GM18519 (cell line): ENCODE measurements at regions not wholly inside any gene's neighbourhood (a gene's known extent, or its start where the extent isn't known, plus 50 kb on each side); places are given as distances from the start of the nearest gene placed in this dataset.
"Not testable (repeated sequence)": the region's sequence is repeated elsewhere in the genome, so short reads cannot be mapped to it uniquely, and the experiment has no call there.

ENCODE experiments used
- ATAC-seq: cut with Tn5 transposase; IDR thresholded peaks from one replicate; pipeline ENCODE4 v1.9.1; 2021; ENCODE audit warnings: mild to moderate bottlenecking, moderate library complexity; ENCODE audit not compliant: unreplicated experiment, low FRiP score

DNA sequence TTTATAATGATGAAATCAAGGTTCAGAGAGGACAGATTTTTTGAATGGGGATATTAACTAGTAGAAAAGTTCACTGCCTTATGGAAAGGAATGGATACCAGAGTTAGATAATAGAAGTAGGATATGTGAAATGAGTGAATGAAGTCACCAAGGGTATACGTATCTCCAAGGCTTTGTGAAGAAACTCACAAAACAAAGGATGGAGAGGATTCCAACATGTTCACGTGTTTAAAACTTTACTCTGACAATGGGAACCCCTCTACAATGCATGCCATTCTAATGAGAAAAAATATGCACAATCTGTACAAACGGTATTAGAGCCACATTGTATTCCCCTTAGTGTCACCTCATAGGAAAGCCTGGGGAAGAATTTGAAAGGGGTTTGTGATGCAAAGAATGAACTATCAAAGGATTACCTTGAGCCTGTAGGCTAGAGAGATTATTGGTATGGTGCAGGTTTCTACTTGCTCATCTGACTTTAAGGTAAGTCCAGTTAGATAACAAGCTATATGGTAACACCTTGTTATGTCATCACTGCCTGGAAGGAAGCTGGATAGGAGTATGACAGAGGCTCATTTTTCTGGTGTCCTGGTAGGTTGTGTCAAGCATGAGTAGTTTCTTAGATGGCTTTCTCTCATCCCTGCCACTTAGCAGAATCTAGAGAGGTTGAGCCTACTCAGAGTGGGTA is 250.3 kb upstream of the SEMA6A start:
- no peak for ATAC-seq

DNA sequence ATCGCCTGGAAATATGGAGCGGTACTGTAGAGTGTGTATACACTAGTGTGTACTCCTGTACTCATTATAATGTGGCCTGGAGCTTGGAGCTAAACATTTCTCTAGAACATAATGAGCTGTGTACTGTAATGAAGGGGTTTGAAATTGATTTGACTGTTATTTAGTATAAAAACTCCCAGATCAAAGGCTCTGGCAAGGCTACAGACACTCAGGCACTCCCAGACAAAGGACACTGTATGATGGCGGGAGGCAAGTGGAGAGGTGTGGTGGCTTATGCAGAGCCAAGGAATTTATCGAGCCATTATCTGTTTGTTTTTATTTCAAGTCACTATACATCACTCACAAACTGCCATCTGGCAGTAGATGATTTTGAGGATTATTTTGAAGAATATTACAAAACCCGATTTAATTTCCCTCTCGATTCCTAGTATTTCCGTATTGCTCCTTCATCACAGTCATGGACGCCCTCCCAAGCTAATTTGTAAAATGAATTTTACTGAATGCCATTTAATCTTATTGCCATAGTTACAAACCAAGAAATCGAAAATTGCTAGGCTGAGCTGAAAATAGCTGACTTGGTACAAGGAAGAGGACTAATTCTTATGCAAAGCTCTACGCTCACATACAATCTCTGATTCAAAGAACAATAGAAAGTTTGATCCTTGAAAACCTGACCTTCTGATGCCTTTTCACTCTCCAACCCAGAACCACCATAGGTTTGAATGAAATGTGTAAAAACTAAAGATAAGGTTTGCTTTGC is 240.2 kb upstream of the SEMA6A start:
- no peak for ATAC-seq

DNA sequence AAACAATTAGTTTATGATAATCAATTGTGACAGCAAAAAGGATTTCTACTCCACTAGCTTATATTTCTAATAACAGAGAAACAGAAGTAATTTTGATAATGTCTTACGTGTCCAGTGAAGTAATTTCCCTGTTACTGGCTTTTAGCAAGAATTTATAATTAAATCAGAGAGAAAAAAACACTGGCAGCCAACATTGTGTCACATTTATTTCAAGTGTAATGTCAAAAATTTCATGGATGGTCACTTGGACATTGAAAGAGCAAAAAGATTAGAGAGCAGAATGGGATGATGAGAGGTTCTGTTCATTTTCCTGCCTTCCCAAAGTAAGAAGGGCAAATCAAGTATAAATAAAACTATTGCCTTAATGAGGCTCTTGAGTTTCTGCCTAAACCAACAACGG is 239.3 kb upstream of the SEMA6A start:
- no peak for ATAC-seq

DNA sequence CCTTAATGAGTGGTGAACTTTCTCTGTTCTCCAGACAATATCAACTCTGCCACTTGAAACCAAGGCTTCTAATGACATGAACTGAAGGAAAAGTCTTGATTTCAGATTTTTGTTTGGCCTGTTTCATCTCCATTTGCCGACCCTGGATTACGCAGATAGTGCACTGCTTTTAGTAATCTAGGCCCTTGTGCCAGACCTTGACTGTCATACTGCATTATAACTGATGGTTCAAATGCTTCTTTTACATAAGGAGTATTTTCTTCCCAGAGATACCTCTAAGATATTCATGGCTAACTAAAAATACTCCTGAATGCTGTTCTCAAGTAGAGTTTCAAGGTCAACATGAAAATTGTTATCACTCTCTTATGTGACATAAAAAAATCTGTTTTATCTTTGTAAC is 238.7 kb upstream of the SEMA6A start:
- ATAC-seq: no peak

DNA sequence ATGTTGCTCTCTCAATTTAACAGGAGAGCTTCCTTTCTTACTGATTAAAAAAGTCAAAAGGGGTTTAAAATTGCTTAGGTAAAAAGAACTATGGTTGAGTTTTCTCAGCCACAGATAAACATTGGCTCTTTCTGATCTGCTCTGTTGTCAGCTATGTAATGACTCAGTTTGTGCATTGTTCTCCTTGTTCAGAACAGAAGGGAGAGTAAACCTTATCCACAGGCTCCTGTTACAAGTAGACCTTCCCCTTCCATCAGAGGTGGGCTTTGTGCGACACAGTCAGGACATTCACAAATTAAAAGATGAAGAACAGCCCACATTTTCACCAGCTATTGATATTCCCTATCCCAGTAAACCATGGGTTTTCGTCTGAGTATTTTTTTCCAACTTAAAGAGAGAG is 236.3 kb upstream of the SEMA6A start:
- ATAC-seq: no peak

DNA sequence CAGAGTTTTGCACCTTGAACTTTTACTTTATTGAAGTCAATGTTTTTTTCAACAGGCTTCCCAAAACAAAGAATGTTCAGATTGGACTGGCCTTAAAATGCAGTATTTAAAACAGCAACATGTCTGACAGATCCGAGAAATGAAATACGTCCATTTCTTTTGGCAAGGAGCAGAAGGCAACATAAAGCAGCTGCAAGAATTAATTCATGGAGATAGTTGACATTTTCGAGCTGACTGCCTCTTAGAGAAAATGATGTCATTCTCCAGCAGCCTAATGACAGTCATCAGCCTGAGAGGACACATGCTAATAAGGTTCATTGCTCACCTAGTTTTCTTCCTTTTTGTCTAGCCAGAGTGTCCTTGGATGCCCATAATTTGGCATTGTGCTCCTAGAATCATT is 232.2 kb upstream of the SEMA6A start:
- no peak for ATAC-seq

DNA sequence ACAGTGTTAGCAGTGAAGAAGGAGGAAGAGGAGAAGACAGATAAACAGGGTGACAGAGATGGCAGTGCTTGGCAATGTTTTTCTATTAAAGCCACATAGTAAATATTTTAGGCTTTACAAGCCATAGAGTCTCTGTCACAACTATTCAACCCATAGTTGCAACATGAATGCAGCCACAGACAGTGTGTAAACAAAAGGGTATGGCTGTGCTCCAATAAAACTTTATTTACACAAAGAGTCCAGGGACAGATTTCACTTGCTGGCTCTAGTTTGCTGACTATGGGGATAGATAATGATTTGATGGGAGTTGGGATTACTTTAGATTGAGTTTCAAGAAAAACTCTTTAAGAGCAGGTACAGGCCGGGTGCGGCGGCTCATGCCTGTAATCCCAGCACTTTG is 224.8 kb upstream of the SEMA6A start:
- ATAC-seq: no peak

DNA sequence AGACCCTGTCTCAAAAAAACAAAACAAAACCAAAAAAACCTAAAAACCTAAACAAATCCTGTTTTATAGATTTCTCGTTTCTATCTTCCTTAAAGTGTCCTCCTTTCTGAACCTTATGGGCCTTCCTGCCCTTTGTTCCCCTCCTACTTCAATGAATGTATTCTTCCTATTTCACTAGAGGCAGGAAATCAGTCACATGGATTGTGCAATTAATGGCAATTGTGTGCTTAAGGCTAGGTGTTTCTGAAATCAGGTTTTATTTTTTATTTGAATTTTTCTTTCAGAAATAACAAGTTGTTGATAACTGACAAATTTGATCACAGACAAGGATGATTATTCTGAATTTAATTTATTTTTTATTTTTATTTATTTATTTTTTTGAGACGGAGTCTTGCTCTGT is 220.6 kb upstream of the SEMA6A start:
- no peak for ATAC-seq

DNA sequence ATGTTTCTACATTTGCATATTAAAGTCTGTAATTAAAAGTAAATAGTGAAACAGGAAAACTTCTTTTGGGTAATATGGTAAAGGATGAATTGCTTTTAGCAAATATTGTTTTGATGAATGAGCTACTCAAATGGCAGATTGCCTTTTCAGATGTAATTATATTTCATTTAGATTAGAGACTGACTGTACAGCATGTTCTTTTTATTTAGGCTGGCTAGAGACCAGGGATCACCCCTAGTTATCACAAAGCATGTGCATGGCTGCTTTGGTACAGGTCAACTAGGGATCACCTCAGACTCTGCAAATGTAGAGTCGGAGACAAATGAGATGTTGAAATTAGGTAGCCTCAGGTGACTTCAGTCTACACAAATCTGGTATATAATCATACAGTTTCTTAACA is 214.9 kb upstream of the SEMA6A start:
- ATAC-seq: no peak

DNA sequence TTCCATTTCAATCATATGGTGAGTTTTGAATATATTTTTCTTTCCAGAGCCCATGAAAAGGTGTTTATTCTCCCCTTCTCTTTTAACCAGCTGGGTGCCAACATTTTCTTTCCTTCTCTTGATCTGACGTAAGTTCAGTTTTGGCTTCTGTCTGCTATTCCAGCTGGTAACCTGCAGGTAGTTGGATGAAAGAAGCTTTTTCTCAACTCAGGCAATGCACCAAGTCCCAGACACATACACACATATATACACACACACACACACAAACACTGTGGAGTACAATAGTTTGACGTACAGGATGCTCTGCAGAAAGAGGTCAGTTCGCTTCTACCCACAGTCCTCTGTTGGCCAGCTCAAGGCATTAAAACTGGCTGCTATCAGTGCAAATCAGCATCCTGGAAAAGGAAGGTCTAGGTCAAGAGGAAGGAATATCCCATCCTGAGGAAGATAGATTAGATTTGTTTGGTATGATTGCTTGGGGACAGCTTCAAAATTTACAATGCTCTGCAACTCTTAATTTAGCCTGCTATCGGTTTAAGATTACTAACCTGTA is 214.3 kb upstream of the SEMA6A start:
- no peak for ATAC-seq

DNA sequence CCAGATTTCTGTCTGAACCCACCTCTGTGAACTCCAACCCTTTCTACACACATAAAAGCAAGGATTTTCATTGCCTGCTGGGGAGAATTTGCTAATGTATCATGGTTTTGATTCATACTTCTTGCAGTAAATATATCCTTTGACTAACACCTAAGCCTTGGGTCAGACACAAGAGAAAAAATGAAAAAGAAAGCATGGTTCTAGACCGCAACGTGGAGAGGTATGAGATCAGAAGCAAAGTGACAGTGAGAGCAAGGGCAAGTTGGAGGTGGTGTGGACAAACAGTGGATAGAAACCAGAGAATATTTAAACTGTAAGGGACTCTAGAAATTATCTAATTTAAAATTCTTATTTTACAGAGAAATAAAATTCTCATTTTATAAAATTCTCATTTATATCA is 212.9 kb upstream of the SEMA6A start:
- ATAC-seq: no peak

DNA sequence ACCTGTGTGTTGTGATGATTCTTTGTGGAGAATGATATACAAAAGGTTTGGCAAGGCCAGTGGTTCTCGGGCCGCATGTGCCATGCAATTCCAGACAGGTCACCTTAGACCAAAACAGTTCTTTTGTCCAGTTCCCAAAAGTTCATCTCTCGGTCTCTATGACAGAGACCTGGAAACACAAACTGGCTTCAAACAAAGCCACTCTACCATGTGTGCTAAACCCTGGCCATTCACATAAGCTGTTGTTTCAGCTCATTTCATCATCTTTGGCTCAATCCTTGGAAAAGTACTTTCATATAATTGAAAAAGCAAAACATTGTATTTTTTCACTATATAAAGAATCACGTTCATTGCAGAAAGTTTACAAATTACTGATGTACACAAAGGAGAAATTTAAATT is 210.5 kb upstream of the SEMA6A start:
- no peak for ATAC-seq

DNA sequence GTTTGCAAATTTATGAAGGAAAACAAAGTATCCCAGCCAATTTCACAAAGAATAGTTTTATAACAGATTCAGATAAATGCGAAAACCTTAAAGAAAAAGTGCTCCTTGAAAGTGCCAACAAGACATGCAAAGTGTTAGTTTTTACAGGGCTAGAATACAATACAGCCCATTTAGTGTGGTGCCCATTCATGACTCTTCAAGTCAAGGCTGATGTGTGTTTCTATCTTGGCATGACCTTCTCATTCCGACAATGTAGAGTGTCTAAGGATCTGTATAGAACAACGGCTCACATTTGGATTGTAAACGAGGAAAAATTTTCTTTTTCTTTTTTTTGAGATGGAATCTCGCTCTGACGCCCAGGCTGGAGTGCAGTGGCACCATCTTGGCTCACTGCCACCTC is 205.2 kb upstream of the SEMA6A start:
- ATAC-seq: no peak

DNA sequence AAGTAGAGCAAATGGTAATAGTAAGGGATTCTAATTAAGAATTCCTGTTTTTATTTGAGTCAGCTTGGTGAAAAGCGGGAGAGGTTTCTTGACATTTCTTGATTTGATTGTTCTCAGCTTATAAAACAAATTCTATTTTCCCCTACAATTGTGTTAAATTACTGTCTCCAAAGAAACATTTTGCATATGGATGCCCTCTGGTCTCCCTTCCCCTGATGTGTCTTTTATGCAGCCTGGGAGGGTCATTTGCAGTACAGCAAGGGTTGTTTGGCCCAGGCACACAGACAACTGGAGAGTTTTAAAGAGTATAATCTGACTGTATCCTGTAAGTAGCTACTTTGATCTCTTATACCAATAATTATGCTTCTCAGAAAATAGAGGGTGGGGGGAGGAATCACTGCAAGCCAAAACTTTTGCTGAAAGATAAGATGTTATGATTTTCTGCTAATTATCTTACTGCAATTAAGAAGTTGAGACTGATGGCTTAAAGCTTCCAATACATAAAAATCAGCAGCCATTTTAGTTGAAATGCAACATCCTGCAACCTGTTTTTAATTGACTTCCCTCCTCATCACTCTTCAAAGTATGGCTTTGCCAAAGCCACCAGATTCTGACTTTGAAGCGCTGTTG is 204.1 kb upstream of the SEMA6A start:
- no peak for ATAC-seq

DNA sequence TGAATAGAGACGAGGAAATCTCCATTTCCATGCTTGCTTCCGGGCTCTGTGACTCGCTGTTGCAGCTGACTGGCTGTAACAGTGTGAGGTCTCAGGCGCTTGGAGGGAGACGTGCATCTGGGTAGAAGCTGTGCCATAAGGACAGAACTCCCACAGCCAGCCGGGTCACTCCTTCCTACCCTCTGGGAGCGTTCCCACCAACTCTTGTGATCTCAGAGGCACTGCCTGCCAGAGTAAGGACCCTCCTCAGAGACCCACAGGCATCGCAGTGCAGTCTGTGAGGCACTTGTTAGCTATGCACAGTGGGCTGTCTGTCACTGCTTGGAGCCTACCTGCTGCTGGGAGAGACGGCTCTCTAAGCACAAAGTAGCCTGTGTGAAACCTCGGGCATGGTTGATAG is 203.4 kb upstream of the SEMA6A start:
- ATAC-seq: no peak

DNA sequence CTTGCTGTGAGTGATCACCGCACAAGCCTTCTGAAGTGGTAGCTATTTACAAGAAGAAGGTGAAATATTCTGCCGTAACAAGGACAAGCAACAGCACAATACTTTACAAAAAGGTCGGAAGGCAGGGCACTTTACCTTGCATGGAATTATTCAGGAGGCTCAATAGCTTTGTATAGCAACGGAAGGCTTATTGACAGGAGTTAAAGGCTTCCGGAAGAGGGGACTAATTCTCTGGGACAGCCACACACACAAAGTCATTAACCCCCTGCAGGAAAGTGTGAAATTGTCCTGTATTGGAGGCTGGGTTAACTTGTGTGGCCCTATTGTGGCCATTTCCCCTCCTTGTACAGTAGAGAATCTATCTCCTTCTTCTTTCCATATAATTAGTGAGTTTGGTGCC is 199.3 kb upstream of the SEMA6A start:
- no peak for ATAC-seq

DNA sequence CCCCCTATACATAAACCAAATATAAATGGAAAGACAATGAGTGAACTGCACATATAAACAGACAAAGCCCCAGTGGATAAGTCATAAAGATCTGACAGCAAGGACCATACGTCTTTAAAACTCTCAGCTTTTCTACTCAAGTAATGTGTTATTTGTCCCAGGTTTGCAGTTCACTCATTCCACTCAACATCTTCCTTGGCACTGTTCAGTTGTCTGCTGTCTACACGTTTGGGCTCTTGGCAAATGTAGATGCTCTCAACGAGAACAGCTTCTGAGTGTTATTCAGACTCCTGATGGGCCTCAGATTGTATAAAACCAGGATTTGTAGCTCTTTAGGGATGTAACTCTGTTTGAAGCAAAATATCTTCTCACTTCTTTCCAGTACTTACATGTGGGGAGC is 198.2 kb upstream of the SEMA6A start:
- no peak for ATAC-seq

DNA sequence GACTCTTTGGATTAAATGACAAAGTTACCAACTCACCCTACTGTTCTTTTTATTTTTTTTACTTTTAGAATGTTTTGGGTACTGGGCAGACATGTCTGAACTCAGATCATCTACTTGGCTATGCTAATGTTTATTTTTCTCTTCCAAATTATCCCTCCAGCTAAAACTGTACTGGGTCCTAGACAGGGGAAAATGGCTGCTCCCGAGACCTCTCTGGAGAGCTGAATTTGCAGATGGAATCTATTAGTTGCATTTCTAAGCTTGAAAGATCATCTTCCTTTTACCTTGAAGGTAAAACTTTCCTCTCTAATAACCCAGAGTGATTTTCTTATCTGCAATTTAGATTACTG is 197.5 kb upstream of the SEMA6A start:
- ATAC-seq: no peak

DNA sequence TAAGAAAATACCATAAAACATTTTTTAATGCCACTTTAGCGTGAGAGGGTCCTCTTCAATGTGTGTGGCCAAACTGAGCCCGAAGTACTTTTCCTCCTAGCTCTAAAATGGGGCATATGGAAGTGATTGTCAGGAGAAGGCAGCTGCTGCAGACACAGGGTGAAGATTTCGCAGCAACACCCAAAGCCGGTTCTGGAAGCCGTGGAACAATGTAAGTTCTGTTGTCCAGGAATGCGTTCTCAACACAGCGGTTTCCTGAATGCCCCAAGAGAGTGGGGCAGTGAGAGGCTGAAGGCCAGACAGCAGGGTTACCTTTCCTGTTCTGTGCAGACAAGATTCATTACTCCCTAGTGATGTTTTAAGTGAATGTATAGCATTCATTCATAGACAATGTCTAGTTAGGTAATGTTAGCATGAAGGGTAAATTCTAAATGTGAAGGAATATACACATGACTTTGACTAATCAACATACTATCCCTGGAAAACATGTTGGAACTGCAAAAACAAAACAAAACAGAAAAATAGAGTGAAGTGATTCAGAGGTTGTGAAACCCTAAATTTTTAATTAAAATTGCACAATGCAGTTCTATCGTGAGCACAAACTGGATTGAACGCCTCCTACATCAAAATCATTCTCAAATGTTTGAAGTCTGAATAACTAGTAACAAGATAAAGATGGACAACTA is 197.0 kb upstream of the SEMA6A start:
- no peak for ATAC-seq

DNA sequence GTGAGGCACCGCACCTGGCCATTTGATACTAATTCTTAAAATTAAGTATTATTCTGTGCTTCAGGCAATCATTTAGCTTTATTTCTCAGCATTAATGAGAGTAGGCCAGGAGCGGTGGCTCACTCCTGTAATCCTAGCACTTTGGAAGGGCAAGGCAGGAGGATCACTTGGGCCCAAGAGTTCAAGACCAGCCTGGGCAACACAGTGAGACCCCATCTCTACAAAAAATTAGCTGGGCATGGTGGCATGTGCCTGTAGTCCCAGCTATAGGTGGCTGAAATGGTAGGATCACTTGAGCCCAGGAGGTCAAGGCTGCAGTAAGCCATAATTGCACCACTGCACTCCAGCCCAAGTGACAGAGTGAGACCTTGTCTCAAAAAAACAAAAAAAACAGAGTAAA is 195.3 kb upstream of the SEMA6A start:
- ATAC-seq: not testable (repeated sequence)

DNA sequence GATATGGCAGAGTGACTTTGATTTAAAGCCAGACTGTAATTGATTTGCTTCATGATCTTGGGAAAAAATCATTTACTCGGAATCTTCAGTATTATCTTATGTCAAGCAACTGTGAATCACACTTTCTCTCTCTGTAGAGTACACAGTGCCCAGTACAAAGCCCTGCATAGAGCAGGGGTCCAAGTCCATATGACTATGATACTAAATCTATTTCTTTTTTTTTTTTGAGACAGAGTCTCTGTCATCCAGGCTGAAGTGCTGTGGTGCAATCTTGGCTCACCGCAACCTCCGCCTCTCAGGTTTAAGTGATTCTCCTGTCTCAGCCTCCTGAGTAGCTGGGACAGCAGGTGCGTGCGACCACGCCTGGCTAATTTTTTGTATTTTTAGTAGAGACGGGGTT is 194.8 kb upstream of the SEMA6A start:
- no peak for ATAC-seq
